Suprapubic skin (tissue), 3 donors: ENCODE measurements at regions not wholly inside any gene's neighbourhood (a gene's known extent, or its start where the extent isn't known, plus 50 kb on each side); places are given as distances from the start of the nearest gene placed in this dataset.

ENCODE experiments used
- CTCF ChIP-seq, 2 donors: fragments of 200-600 bp in 1 of 2; fragments of 450-650 bp in 1 of 2; sonication (generic) in 1 of 2; IDR thresholded peaks; one replicate each; pipeline ENCODE4 v1.5.1; 2016 to 2019; ENCODE audit warnings: antibody characterized with exemption in 2 of 2, mild to moderate bottlenecking in 1 of 2, moderate library complexity in 1 of 2
- EP300 ChIP-seq: sonication (generic); formaldehyde crosslinking; IDR thresholded peaks from one replicate; pipeline ENCODE4 v1.6.1; 2017; ENCODE audit warnings: antibody characterized with exemption

- TF ChIP-seq CTCF (IDR thresholded peaks at IDR 0.05) (no peak), EP300 (no peak)
Observed at GRCh38 chr13:106101201-106101600, 434.3 kb downstream of the EFNB2 start.
